Keratinocyte (primary cell): ENCODE measurements at regions not wholly inside any gene's neighbourhood (a gene's known extent, or its start where the extent isn't known, plus 50 kb on each side); places are given as distances from the start of the nearest gene placed in this dataset.

Experiments
- DNase-seq: peaks from one replicate; pipeline ENCODE4 v3.0.0-alpha.2; 2011; ENCODE audit warnings: low read depth, missing footprints, low spot score
- FAIRE-seq: peaks from 2 replicates; lab custom pipeline; 2011; peaks lifted over from hg19 to GRCh38; lab: Jason Lieb, UNC
- H2AFZ ChIP-seq: 2 replicates; pipeline ENCODE4 v1.6.0; 2012; ENCODE audit warnings: low read length, control low read depth, inconsistent platforms; ENCODE audit not compliant: control insufficient read depth
- H3K27ac ChIP-seq: 2 replicates; pipeline ENCODE4 v1.5.1; 2011; ENCODE audit warnings: low read length; ENCODE audit not compliant: control insufficient read depth, insufficient read depth
- H3K27me3 ChIP-seq: 3 replicates; pipeline ENCODE4 v1.6.0; 2011; ENCODE audit warnings: low read length; ENCODE audit not compliant: control insufficient read depth, insufficient read depth; ENCODE audit errors: extremely low read depth
- H3K36me3 ChIP-seq, 2 experiments: 2 replicates in 1 of 2; 3 replicates in 1 of 2; pipeline ENCODE4 v1.5.1; 2011; ENCODE audit warnings: low read length in 2 of 2, mild to moderate bottlenecking in 1 of 2; ENCODE audit not compliant: control insufficient read depth in 2 of 2, insufficient read depth in 2 of 2; ENCODE audit errors: extremely low read depth in 1 of 2
- H3K4me1 ChIP-seq: 3 replicates; pipeline ENCODE4 v1.5.1; 2011; ENCODE audit warnings: low read length; ENCODE audit not compliant: control insufficient read depth, insufficient read depth; ENCODE audit errors: extremely low read depth
- H3K4me2 ChIP-seq: 3 replicates; pipeline ENCODE4 v1.6.0; 2011; ENCODE audit warnings: low read depth, low read length; ENCODE audit not compliant: control insufficient read depth, insufficient read depth; ENCODE audit errors: extremely low read depth
- H3K4me3 ChIP-seq, 3 experiments: fragments of 200-600 bp in 1 of 3; sonication (generic) in 1 of 3; 2 replicates in 2 of 3; 3 replicates in 1 of 3; pipeline ENCODE4 v1.5.1; 2011 to 2016; ENCODE audit warnings: low read length in 3 of 3, mild to moderate bottlenecking in 3 of 3, control low read depth in 2 of 3, inconsistent platforms in 1 of 3, low read depth in 1 of 3, mixed read lengths in 1 of 3, mixed run types in 1 of 3, moderate library complexity in 1 of 3; ENCODE audit not compliant: control insufficient read depth in 2 of 3, insufficient read depth in 2 of 3; ENCODE audit errors: extremely low read depth in 1 of 3
- H3K79me2 ChIP-seq: 2 replicates; pipeline ENCODE4 v1.6.0; 2012; ENCODE audit warnings: low read length; ENCODE audit not compliant: control insufficient read depth, insufficient read depth
- H3K9ac ChIP-seq: 3 replicates; pipeline ENCODE4 v1.6.0; 2011; ENCODE audit warnings: low read length; ENCODE audit not compliant: control insufficient read depth, insufficient read depth; ENCODE audit errors: extremely low read depth
- H3K9me1 ChIP-seq: 3 replicates; pipeline ENCODE4 v1.6.0; 2011; ENCODE audit warnings: low read length; ENCODE audit not compliant: control insufficient read depth, insufficient read depth; ENCODE audit errors: extremely low read depth
- H3K9me3 ChIP-seq: 2 replicates; pipeline ENCODE4 v1.5.1; 2012; ENCODE audit warnings: low read depth, low read length; ENCODE audit not compliant: control insufficient read depth
- H4K20me1 ChIP-seq: 3 replicates; pipeline ENCODE4 v1.6.0; 2011; ENCODE audit warnings: low read length; ENCODE audit not compliant: control insufficient read depth, insufficient read depth; ENCODE audit errors: extremely low read depth
- CTCF ChIP-seq, 3 experiments: IDR thresholded peaks in 1 of 3; conservative IDR thresholded peaks in 1 of 3; optimal IDR thresholded peaks in 1 of 3; 2 replicates in 2 of 3; 3 replicates in 1 of 3; pipeline versions ENCODE3 to v1.5.1; 2011; ENCODE audit warnings: low read length in 3 of 3, mild to moderate bottlenecking in 3 of 3, moderate library complexity in 2 of 3, control low read depth in 1 of 3, inconsistent platforms in 1 of 3; ENCODE audit not compliant: insufficient read depth in 2 of 3; ENCODE audit errors: extremely low read depth in 1 of 3
- EZH2 ChIP-seq: IDR thresholded peaks from one replicate; pipeline ENCODE4 v1.6.1; 2012; ENCODE audit warnings: inconsistent platforms, mild to moderate bottlenecking, low read length, moderate library complexity
- dilution Hi-C: fragments of 300-500 bp; cut with MboI; formaldehyde crosslinking; loops from one replicate; pipeline ENCODE4 v1.7.0; 2020; ENCODE audit warnings: low sequenced_read_pairs; ENCODE audit not compliant: extremely low pct_ligation_motif_present

DNA sequence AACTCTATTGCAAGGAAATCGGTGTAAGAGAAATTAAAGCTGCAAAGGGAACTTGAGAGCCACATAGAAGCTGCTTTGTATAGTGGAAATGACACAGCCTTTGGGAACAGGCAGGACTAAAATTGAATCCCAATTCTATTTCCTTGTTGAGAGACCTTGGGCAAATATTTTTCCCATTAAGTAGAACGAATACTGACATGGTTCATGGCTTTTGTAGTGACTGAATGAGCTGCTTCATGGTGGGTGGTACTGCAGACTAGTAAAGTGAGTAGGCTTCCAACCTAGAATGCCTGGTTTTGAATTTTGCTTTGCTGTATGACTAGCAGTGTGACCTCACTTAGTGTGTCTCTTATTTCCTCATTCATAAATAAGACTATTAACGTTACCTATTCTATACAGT lies 182.2 kb upstream of the KCNIP4 start:
- no peak overlapping the region for H3K9ac ChIP-seq
- DNase-seq, result no peak
- H3K36me3 ChIP-seq, result no peaks in the 10 kb centered on the region
- H3K9me3 ChIP-seq, result no peaks in the 10 kb centered on the region
- H3K4me2 ChIP-seq, result no peak overlapping the region
- no peak overlapping the region for H3K27ac ChIP-seq
- dilution Hi-C loops, result no loop called here
- FAIRE-seq, result no peak
- H3K79me2 ChIP-seq, result no peaks in the 10 kb centered on the region
- no peaks in the 10 kb centered on the region for H3K27me3 ChIP-seq
- no peak overlapping the region for H2AFZ ChIP-seq
- no peaks in the 10 kb centered on the region for H3K4me1 ChIP-seq
- TF ChIP-seq CTCF (optimal IDR thresholded peaks at IDR 0.05 in 1 of 3, IDR thresholded peaks at IDR 0.05 in 1 of 3, conservative IDR thresholded peaks at IDR 0.05 in 1 of 3; ENCODE audit: extremely low read depth in 1 of 3, insufficient read depth in 2 of 3, low read length in 3 of 3), result no peak
- TF ChIP-seq EZH2, result no peak
- no peak overlapping the region for H3K4me3 ChIP-seq
- no peaks in the 10 kb centered on the region for H4K20me1 ChIP-seq
- no peaks in the 10 kb centered on the region for H3K9me1 ChIP-seq

DNA sequence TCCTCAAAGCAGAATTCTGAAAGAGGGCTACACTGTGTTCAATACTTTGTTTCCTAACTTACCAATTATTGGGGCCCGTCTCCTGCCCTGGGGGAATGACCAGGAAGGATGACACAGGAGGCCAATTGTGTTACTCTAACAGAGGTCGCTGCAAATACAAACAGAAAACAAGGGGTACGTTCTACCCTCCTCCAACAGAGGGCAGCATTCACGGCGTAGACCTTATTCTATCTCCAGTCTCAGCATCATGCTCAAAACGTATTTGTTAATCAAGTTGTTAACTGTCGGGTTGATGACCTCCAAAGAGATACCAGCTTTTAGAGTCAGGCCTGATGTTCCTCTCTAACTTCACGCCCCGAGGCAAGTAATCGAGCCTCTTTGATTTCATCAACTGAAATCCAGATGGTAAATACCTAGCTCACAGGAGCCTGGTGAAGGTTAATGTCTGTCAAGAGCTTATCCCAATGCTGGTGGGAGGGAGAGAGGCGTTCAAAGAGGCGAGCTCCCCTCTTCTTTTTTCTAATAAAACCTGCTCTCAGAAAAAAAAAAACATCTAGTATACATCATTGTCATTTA lies 181.0 kb upstream of the KCNIP4 start:
- Histone ChIP-seq H3K4me1 (no peaks in the 10 kb centered on the region), H2AFZ (no peak overlapping the region), H4K20me1 (no peaks in the 10 kb centered on the region), H3K27me3 (no peaks in the 10 kb centered on the region), H3K4me2 (no peak overlapping the region), H3K27ac (no peak overlapping the region), H3K9me3 (no peaks in the 10 kb centered on the region), H3K9me1 (no peaks in the 10 kb centered on the region), H3K9ac (no peak overlapping the region), H3K36me3 (no peaks in the 10 kb centered on the region), H3K79me2 (no peaks in the 10 kb centered on the region), H3K4me3 (no peak overlapping the region)
- dilution Hi-C loops, result no loop called here
- DNase-seq, result no peak
- FAIRE-seq, result no peak
- TF ChIP-seq CTCF (optimal IDR thresholded peaks at IDR 0.05 in 1 of 3, IDR thresholded peaks at IDR 0.05 in 1 of 3, conservative IDR thresholded peaks at IDR 0.05 in 1 of 3; ENCODE audit: extremely low read depth in 1 of 3, insufficient read depth in 2 of 3, low read length in 3 of 3) (peak; percentile 81 to 88 (median 81)), EZH2 (no peak)
